ENCODE measurements at regions not wholly inside any gene's neighbourhood (a gene's known extent, or its start where the extent isn't known, plus 50 kb on each side); places are given as distances from the start of the nearest gene placed in this dataset.

DNA sequence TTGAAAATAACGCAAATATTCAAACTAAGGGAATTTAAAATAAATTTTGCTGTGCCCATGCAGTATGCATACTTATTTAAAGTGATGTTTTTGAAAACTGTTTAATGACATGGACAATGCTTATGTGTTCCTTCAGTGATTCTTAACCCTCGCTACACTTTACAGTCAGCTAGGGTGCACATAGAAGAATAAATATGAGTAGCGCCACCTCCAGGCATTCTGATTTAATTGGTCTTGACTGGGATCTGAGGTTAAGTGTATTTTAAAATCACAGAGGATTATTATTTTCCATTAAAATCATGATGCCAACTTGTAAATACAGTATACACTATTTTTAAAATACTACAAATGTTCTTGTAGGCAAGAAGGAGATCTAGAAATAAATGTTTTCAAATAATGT, 373.5 kb upstream of the ADGRL4 start:
- TF ChIP-seq, protein P1, sequence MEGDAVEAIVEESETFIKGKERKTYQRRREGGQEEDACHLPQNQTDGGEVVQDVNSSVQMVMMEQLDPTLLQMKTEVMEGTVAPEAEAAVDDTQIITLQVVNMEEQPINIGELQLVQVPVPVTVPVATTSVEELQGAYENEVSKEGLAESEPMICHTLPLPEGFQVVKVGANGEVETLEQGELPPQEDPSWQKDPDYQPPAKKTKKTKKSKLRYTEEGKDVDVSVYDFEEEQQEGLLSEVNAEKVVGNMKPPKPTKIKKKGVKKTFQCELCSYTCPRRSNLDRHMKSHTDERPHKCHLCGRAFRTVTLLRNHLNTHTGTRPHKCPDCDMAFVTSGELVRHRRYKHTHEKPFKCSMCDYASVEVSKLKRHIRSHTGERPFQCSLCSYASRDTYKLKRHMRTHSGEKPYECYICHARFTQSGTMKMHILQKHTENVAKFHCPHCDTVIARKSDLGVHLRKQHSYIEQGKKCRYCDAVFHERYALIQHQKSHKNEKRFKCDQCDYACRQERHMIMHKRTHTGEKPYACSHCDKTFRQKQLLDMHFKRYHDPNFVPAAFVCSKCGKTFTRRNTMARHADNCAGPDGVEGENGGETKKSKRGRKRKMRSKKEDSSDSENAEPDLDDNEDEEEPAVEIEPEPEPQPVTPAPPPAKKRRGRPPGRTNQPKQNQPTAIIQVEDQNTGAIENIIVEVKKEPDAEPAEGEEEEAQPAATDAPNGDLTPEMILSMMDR (conservative IDR thresholded peaks at IDR 0.05; ENCODE audit: low read depth, low read length) = no peak; the same call in 1 of the 2 replicates
- TF ChIP-seq EZH2 (IDR thresholded peaks at IDR 0.05; ENCODE audit: borderline replicate concordance, low read depth, low read length, poor library complexity, severe bottlenecking) = no peak

Data from A673 (cell line).